ENCODE measurements at regions not wholly inside any gene's neighbourhood (a gene's known extent, or its start where the extent isn't known, plus 50 kb on each side); places are given as distances from the start of the nearest gene placed in this dataset.

DNA sequence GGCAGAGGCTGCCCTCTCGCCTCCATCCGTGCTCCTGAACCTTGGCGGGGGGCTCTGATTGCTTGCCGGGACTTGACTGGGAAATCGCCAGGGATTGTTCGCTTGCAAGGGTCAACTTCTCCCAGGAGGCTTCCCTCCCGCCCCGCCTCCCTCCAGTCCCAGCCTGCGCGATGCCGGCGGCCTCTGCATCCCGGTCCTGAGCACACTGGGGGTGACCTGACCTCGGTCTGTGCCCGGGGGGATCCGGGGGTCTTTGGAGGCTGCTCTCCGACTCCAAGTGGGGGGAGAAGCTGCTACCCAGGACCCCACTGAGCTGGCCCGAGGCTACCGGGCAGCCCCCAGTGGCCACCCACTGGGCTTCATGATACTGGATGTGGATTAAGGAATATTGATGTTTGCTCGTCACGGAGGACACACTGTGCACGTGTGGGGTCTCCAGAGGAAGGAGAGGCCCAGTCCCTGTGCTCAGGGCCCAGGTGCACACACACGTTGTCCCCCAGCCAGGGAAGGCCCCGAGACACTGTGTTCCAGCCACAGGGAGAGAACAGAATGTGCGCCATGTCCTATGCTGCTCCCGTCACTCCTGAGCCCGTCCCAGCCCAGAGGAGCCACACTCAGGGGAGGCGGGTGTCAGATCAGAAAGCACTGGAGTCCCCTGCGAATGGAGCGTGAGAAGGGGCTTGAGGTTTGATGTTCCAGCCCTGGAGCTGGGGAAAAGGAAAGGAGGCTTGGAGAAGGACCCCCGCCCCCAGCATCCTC is 55.9 kb upstream of the NKX1-1 start:
- no peak for DNase-seq

DNA sequence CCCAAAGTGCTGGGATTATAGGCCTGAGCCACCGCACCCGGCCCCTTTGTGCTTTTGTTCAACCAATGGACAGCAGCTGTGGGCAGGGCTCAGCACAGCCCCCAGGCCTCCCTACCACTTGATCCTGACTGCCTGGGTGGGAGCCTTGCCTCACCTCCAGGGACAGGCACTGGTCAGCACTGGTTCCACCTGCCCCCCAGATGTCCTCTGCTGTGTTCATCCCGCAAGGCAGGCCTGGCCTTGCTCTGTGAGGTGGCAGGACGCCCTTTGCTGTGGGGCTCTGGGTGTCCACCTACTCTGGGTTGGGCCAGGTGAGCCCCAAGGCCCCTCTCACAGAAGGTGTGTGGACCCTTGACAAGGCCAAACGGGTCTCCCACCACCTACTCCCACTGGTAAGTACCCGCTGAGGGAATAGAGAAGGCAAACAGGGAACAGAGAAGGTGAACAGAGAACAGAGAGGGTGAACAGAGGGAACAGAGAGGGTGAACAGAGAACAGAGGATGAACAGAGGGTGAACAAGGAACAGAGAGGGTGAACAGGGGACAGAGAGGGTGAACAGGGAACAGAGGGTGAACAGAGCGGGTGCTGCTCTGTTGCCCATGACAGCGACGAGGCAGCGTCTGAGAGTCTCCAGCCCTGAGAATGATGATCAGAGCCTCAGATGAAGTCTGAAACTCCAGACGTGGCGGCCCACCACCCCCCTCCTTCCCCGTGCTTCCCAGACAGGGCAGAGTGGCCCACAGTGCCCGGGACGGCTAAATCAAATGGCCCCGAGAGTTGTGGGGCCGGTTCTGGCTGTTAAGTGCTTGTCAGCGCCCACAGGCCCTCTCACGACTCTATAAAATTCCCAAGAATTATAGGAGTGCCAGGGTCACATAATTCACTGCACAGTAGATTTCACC is 55.0 kb upstream of the NKX1-1 start:
- no peak for DNase-seq

DNA sequence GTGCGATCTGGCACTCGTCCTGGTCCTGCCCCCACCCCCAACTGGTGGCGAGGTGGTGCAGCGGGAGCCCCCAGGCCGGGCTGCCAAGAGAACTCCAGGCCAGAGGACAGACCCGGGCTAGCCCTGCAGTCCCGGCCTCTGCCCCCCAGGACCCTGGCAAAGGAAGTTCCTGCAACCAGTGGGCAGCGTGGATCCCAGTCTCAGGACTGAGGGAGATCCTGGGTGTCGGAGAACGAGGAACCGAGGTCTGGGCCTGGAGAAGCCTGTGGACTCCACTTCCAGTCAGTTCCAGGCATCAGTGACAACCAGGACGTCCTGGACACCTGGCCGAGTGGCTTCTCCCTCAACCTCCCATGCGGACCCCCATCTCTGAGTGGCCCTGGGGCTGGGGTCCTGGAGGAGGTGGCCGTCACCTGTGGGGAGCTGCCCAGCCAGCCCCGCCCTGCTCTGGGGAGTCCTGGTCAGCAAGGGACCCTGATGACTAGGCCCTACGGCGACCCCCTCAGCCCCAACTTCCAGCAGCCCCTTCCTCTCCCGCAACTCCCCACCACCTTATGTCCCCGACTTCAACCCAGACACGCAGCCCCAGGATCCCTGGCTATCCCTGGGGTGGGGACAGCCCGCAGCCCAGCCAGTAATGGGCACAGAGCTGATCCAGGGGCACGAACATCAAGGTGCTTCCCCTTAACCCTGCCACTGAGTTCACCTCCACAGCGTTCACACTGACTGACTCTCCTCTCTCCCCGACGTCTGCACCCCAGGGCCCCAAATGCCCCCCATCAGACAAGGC is 53.7 kb upstream of the NKX1-1 start:
- DNase-seq = no peak

DNA sequence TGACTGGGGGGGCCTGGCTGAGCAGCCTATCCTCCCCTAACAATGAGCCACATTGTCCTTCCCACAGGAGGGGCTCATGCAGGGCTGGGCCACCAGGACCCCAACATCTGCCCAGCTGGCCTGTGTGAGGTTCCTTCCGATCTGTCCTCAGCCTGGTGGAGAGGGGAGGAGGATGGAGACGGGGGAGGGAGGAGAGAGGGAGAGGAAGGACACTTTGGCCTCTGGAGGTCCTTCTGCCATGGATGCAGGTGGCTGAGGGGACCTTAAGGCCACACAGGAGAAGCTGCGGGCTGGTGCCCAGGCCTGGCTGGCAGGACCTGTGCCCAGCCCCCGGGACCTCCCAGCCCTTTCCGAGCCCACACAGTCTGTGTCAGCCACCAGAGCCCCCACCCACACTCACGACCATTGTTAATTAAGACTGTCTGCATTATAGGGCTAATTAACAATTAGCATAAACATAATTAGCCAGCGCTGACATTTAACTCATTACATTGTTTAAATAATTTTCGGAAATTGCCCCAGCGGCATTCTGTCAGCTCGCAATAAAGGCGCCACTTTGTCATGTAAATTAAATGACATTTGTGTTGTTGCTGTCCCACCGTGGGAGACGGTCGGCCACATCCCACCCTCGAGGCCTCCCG is 53.0 kb upstream of the NKX1-1 start:
- no peak for DNase-seq

- no peak for DNase-seq
Measured at GRCh38 chr4:1458581-1458980, 52.3 kb upstream of the NKX1-1 start.

All from inflammatory macrophage (primary cell).